Lung (tissue), 11 donors: ENCODE measurements at regions not wholly inside any gene's neighbourhood (a gene's known extent, or its start where the extent isn't known, plus 50 kb on each side); places are given as distances from the start of the nearest gene placed in this dataset.

Source experiments
- ATAC-seq: fragments of 200-7000 bp; cut with Tn5 transposase; one replicate; pipeline ENCODE4 v1.9.1; 2020; ENCODE audit warnings: moderate number of reproducible peaks; ENCODE audit not compliant: insufficient read depth, low FRiP score
- DNase-seq, 3 donors: peaks; one replicate each; pipeline ENCODE4 v3.0.0-alpha.2; 2013 to 2017
- H3K27ac ChIP-seq, 2 donors: one replicate each; pipeline ENCODE4 v1.5.1; 2013; ENCODE audit warnings: mild to moderate bottlenecking in 2 of 2, moderate library complexity in 2 of 2, control low read depth in 1 of 2, inconsistent platforms in 1 of 2, low read depth in 1 of 2, low read length in 1 of 2
- H3K27me3 ChIP-seq, 3 donors: one replicate each; pipeline ENCODE4 v1.5.1; 2013; ENCODE audit warnings: low read length in 2 of 3; ENCODE audit not compliant: control insufficient read depth in 3 of 3, insufficient read depth in 3 of 3
- H3K36me3 ChIP-seq, 4 donors: one replicate each; pipeline ENCODE4 v1.5.1; 2013; ENCODE audit warnings: low read length in 4 of 4, mild to moderate bottlenecking in 1 of 4, moderate library complexity in 1 of 4; ENCODE audit not compliant: control insufficient read depth in 4 of 4, insufficient read depth in 4 of 4
- H3K4me1 ChIP-seq, 5 donors: one replicate each; pipeline ENCODE4 v1.5.1; 2013; ENCODE audit warnings: low read length in 5 of 5, mild to moderate bottlenecking in 2 of 5, moderate library complexity in 1 of 5; ENCODE audit not compliant: control insufficient read depth in 5 of 5, insufficient read depth in 5 of 5
- H3K4me3 ChIP-seq: one replicate; pipeline ENCODE4 v1.5.1; 2013; ENCODE audit warnings: mild to moderate bottlenecking, control low read depth, moderate library complexity
- H3K9ac ChIP-seq, 2 donors: one replicate each; pipeline ENCODE4 v1.5.1; 2013; ENCODE audit warnings: low read length in 2 of 2, control low read depth in 1 of 2; ENCODE audit not compliant: insufficient read depth in 1 of 2
- H3K9me3 ChIP-seq, 4 donors: one replicate each; pipeline ENCODE4 v1.5.1; 2013; ENCODE audit warnings: low read length in 3 of 4, mild to moderate bottlenecking in 1 of 4, moderate library complexity in 1 of 4; ENCODE audit not compliant: control insufficient read depth in 4 of 4, insufficient read depth in 3 of 4
- WGBS, 2 donors: extraction: QIAGEN DNeasy Blood & Tissue Kit; methylation state at CpG; one replicate each; pipeline ENCODE4 v1.1.7; 2013; 5-methylcytosine and 5-hydroxymethylcytosine counted together
- TF ChIP-seq, protein P1 (sequence below): IDR thresholded peaks from 2 replicates; pipeline ENCODE4 v1.5.1; 2012; ENCODE audit warnings: mild to moderate bottlenecking; ENCODE audit errors: control extremely low read depth, extremely low read depth
- donor health status: control.
- donor health status: control.
- donor health status: Bipolar disorder and iron deficiency.
- donor health status: healthy.
- donor health status: DM: yes; HTN: yes; CAD: no.

DNA sequence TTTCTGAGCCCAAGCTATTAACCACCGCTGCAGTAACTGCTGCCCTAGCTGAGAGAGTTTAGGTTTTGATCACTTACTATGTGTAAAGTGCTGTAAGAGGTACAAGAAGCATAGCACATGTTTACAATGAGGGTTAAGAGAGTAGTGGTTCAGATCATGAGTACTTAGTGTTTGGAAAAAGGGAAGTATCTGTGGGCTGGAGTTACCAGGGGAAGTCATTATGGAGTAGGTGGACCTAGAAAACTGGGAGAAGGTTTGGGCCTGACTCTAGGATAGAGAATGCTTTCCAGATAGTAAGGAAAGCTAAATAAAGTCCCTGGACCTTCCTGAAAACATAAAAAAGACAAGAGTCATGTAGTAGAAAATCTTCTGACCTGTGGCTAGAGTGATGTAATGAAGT lies 149.6 kb upstream of the PLXNA2 start:
- Histone ChIP-seq H3K27me3 (no peaks in the 10 kb centered on the region), H3K9me3 (peaks cover 0 to 3% (median 0%) of the 10 kb centered on the region in 4 donors), H3K4me1 (no peaks in the 10 kb centered on the region), H3K36me3 (no peaks in the 10 kb centered on the region), H3K4me3 (no peak overlapping the region), H3K9ac (no peak overlapping the region), H3K27ac (no peak overlapping the region)
- TF ChIP-seq, protein P1, sequence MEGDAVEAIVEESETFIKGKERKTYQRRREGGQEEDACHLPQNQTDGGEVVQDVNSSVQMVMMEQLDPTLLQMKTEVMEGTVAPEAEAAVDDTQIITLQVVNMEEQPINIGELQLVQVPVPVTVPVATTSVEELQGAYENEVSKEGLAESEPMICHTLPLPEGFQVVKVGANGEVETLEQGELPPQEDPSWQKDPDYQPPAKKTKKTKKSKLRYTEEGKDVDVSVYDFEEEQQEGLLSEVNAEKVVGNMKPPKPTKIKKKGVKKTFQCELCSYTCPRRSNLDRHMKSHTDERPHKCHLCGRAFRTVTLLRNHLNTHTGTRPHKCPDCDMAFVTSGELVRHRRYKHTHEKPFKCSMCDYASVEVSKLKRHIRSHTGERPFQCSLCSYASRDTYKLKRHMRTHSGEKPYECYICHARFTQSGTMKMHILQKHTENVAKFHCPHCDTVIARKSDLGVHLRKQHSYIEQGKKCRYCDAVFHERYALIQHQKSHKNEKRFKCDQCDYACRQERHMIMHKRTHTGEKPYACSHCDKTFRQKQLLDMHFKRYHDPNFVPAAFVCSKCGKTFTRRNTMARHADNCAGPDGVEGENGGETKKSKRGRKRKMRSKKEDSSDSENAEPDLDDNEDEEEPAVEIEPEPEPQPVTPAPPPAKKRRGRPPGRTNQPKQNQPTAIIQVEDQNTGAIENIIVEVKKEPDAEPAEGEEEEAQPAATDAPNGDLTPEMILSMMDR, result no peak
- DNase-seq, result no peak
- no peak for ATAC-seq
- 96 to 97% methylated on average over 1 of the region's 1 CpG for WGBS, 2 donors

DNA sequence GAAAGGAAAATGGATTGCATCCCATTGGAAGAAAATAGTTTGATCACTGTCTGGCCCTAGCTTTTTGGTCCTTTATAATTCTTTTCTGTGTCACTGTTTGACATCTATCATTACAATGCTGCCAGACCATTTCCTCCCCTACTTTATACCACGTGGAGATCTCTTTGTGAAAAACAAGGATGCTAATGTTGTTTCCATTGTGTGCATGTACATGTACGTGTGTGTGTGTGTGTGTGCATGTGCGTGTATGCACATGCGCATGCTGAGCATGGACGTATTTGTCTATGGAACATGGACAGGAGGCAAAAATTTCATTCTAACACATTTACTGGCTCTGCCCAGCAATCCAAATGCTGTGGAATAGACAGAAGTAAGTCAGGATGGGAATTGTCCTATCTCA lies 153.1 kb upstream of the PLXNA2 start:
- Histone ChIP-seq H3K36me3 (no peaks in the 10 kb centered on the region), H3K9ac (no peak overlapping the region), H3K4me1 (no peaks in the 10 kb centered on the region), H3K9me3 (peaks cover 0 to 3% (median 0%) of the 10 kb centered on the region in 4 donors), H3K27ac (no peak overlapping the region), H3K27me3 (no peaks in the 10 kb centered on the region), H3K4me3 (no peak overlapping the region)
- TF ChIP-seq, protein P1, result no peak
- ATAC-seq, result no peak
- no peak for DNase-seq
- 66 to 86% methylated on average over 5 of the region's 5 CpGs for WGBS, 2 donors

DNA sequence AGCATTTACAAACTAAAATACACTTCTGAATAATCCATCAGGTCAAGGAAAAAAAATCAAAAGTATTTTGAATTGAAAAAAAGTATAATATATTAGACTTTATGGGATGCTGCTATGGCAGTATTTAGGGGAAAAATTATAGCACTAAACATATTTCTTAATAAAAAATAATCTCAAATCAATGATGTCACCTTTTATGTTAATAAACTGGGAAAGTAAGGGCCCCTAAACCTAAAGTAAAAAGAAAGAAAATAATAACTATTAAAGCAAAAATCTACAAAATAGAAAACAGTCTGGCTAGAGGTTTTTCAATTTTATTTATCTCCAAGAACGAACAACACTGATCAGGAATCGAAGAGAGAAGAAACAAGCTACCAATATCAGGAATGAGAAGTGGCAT lies 160.8 kb upstream of the PLXNA2 start:
- DNase-seq (no peak), ATAC-seq (no peak)
- no peaks in the 10 kb centered on the region for H3K9me3 ChIP-seq
- no peaks in the 10 kb centered on the region for H3K4me1 ChIP-seq
- H3K36me3 ChIP-seq, result no peaks in the 10 kb centered on the region
- TF ChIP-seq, protein P1, result no peak
- WGBS, 2 donors, result 85 to 97% methylated on average over 2 of the region's 2 CpGs
- H3K4me3 ChIP-seq, result no peak overlapping the region
- H3K9ac ChIP-seq, result no peak overlapping the region
- H3K27ac ChIP-seq, result no peak overlapping the region
- no peaks in the 10 kb centered on the region for H3K27me3 ChIP-seq

DNA sequence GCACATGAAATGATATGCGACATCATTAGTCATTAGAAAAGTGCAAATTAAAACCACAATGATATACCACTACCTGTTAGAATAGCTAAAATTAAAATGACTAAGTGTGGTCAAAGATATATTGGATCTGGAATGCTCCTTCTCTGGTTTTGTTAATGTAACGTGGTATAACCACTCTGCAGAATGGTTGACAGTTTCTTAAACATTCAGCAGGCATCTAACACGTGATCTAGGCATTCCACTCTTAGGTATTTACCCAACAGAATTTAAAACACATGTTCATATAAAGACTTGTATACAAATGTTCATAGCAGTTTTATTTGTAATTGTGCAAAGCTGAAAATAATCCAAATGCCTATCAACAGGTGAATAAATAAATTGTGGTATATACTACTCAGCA lies 165.0 kb upstream of the PLXNA2 start:
- Histone ChIP-seq H3K9me3 (no peaks in the 10 kb centered on the region), H3K4me3 (no peak overlapping the region), H3K27ac (no peak overlapping the region), H3K36me3 (no peaks in the 10 kb centered on the region), H3K4me1 (no peaks in the 10 kb centered on the region), H3K27me3 (no peaks in the 10 kb centered on the region), H3K9ac (no peak overlapping the region)
- 68 to 83% methylated on average over 3 of the region's 3 CpGs for WGBS, 2 donors
- no peak for ATAC-seq
- no peak for DNase-seq
- TF ChIP-seq, protein P1, result no peak
